Sigmoid colon (tissue), 6 donors: ENCODE measurements at regions not wholly inside any gene's neighbourhood (a gene's known extent, or its start where the extent isn't known, plus 50 kb on each side); places are given as distances from the start of the nearest gene placed in this dataset.
"Not testable (repeated sequence)": the region's sequence is repeated elsewhere in the genome, so short reads cannot be mapped to it uniquely, and the experiment has no call there.

Experiments
- DNase-seq: peaks from one replicate; pipeline ENCODE4 v3.0.0-alpha.2; 2019
- H3K27ac ChIP-seq, 4 donors: fragments of 200-600 bp; sonication (generic); one replicate each; pipeline ENCODE4 v1.5.1; 2016 to 2019; ENCODE audit warnings: mild to moderate bottlenecking in 1 of 4
- H3K27me3 ChIP-seq, 3 donors: fragments of 200-600 bp; sonication (generic); one replicate each; pipeline ENCODE4 v1.5.1; 2019; ENCODE audit warnings: mild to moderate bottlenecking in 1 of 3
- H3K36me3 ChIP-seq, 4 donors: fragments of 200-600 bp; sonication (generic); one replicate each; pipeline ENCODE4 v1.5.1; 2016 to 2019
- H3K4me1 ChIP-seq, 4 donors: fragments of 200-600 bp; sonication (generic); one replicate each; pipeline ENCODE4 v1.5.1; 2017 to 2019
- H3K4me3 ChIP-seq, 4 donors: fragments of 200-600 bp; sonication (generic); one replicate each; pipeline ENCODE4 v1.5.1; 2017 to 2019; ENCODE audit warnings: mild to moderate bottlenecking in 2 of 4, moderate library complexity in 1 of 4
- H3K9me3 ChIP-seq, 4 donors: fragments of 200-600 bp in 3 of 4; sonication (generic) in 3 of 4; one replicate each; pipeline versions ENCODE4 v1.5.1 to v1.6.1; 2013 to 2019
- EP300 ChIP-seq, 4 donors: sonication (generic); formaldehyde crosslinking; IDR thresholded peaks; one replicate each; pipeline ENCODE4 v1.6.1; 2017; ENCODE audit warnings: antibody characterized with exemption in 4 of 4
- POLR2A ChIP-seq, 2 donors: fragments of 450-650 bp; IDR thresholded peaks; one replicate each; pipeline ENCODE4 v1.6.1; 2016; ENCODE audit warnings: antibody characterized with exemption in 2 of 2, mild to moderate bottlenecking in 2 of 2, moderate library complexity in 2 of 2
- POLR2AphosphoS5 ChIP-seq, 4 donors: sonication (generic); formaldehyde crosslinking; IDR thresholded peaks; one replicate each; pipeline ENCODE4 v1.6.1; 2017; ENCODE audit warnings: antibody characterized with exemption in 4 of 4
- WGBS, 2 donors: extraction: QIAGEN DNeasy Blood & Tissue Kit; methylation state at CpG; one replicate each; pipeline ENCODE4 v1.1.7; 2013; 5-methylcytosine and 5-hydroxymethylcytosine counted together
- intact Hi-C: fragments of 100-400 bp; cut with DNase I; formaldehyde crosslinking; loops from one replicate; pipeline ENCODE4 v1.15.1; 2023
- TF ChIP-seq, protein P1 (sequence below), 4 experiments: fragments of 450-650 bp in 3 of 4; fragments of 200-600 bp in 1 of 4; IDR thresholded peaks; one replicate each; pipeline ENCODE4 v1.5.1; 2016 to 2019; ENCODE audit warnings: antibody characterized with exemption in 4 of 4, mild to moderate bottlenecking in 3 of 4, moderate library complexity in 2 of 4
- donor health status: healthy with polysubstance abuse.
- donor health status: healthy.

- H3K36me3 ChIP-seq: no peaks in the 10 kb centered on the region
- H3K4me3 ChIP-seq: no peak overlapping the region
- DNase-seq: no peak
- H3K27ac ChIP-seq: no peak overlapping the region
- H3K27me3 ChIP-seq: no peaks in the 10 kb centered on the region
- TF ChIP-seq EP300 (IDR thresholded peaks at IDR 0.05): no peak
- TF ChIP-seq POLR2AphosphoS5 (IDR thresholded peaks at IDR 0.05): no peak
- TF ChIP-seq, protein P1, sequence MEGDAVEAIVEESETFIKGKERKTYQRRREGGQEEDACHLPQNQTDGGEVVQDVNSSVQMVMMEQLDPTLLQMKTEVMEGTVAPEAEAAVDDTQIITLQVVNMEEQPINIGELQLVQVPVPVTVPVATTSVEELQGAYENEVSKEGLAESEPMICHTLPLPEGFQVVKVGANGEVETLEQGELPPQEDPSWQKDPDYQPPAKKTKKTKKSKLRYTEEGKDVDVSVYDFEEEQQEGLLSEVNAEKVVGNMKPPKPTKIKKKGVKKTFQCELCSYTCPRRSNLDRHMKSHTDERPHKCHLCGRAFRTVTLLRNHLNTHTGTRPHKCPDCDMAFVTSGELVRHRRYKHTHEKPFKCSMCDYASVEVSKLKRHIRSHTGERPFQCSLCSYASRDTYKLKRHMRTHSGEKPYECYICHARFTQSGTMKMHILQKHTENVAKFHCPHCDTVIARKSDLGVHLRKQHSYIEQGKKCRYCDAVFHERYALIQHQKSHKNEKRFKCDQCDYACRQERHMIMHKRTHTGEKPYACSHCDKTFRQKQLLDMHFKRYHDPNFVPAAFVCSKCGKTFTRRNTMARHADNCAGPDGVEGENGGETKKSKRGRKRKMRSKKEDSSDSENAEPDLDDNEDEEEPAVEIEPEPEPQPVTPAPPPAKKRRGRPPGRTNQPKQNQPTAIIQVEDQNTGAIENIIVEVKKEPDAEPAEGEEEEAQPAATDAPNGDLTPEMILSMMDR (IDR thresholded peaks at IDR 0.05): no peak
- TF ChIP-seq POLR2A (IDR thresholded peaks at IDR 0.05): no peak
- intact Hi-C loops: no loop called here
- 7 to 22% methylated on average over 1 of the region's 1 CpG for WGBS, 2 donors
- H3K9me3 ChIP-seq: no peaks in the 10 kb centered on the region
- H3K4me1 ChIP-seq: no peaks in the 10 kb centered on the region
Measured at GRCh38 chr7:46908770-46909169, 673.1 kb downstream of the TNS3 start.

- H3K27me3 ChIP-seq, H3K4me3 ChIP-seq, DNase-seq, intact Hi-C loops, H3K27ac ChIP-seq, H3K36me3 ChIP-seq, H3K9me3 ChIP-seq: not testable (repeated sequence)
- 96% methylated on average over 1 of the region's 1 CpG for WGBS, 2 donors
- H3K4me1 ChIP-seq: peaks cover 0 to 18% (median 12%) of the 10 kb centered on the region in 4 donors
Measured at GRCh38 chr7:46904523-46904922, 677.4 kb downstream of the TNS3 start.

DNA sequence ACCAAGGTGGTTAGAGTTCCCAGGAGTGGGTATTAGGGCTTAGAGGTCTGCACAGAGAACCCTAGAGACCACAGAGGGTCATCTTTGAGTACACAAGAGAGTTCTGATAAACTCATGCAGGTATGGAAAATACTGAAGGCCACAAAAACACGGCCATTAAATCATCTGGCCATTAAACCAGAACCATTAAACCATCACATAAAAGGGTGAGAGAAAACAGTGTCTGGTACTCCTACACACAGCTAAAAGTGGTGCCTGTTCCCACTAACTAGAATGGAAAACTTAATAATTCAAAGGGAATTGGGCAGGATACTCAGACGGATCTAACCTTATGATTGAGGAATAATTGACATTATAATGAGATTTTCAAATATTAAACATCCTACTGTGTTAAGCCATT, 679.4 kb downstream of the TNS3 start:
- H3K4me1 ChIP-seq: peaks cover 0 to 18% (median 12%) of the 10 kb centered on the region in 4 donors
- peak in 1 of 4 donors; percentile 9 for TF ChIP-seq EP300 (IDR thresholded peaks at IDR 0.05)
- peak in 2 of 4 donors; percentile 52 to 70 for TF ChIP-seq POLR2AphosphoS5 (IDR thresholded peaks at IDR 0.05)
- TF ChIP-seq, protein P1 (IDR thresholded peaks at IDR 0.05): no peak
- no peak for TF ChIP-seq POLR2A (IDR thresholded peaks at IDR 0.05)
- intact Hi-C loops: no loop called here
- no peaks in the 10 kb centered on the region for H3K27me3 ChIP-seq
- H3K27ac ChIP-seq: no peak overlapping the region
- no peaks in the 10 kb centered on the region for H3K36me3 ChIP-seq
- whole genome bisulfite sequencing, 2 donors: 49 to 76% methylated on average over 2 of the region's 2 CpGs
- DNase-seq: no peak
- H3K9me3 ChIP-seq: no peaks in the 10 kb centered on the region
- no peak overlapping the region for H3K4me3 ChIP-seq

GRCh38 chr7:46900312-46901263, 681.3 kb downstream of the TNS3 start:
- WGBS, 2 donors: 33 to 47% methylated on average over 6 of the region's 6 CpGs
- Histone ChIP-seq H3K9me3 (no peaks in the 10 kb centered on the region), H3K27me3 (no peaks in the 10 kb centered on the region), H3K4me3 (no peak overlapping the region), H3K4me1 (peaks cover 0 to 18% (median 12%) of the 10 kb centered on the region in 4 donors), H3K36me3 (no peaks in the 10 kb centered on the region), H3K27ac (no peak overlapping the region)
- no peak for DNase-seq
- intact Hi-C loops: no loop called here
- TF ChIP-seq EP300 (IDR thresholded peaks at IDR 0.05): peak in 1 of 4 donors; percentile 66
- peak; percentile 24 to 92 (median 44) for TF ChIP-seq POLR2AphosphoS5 (IDR thresholded peaks at IDR 0.05)
- TF ChIP-seq, protein P1 (IDR thresholded peaks at IDR 0.05): no peak

DNA sequence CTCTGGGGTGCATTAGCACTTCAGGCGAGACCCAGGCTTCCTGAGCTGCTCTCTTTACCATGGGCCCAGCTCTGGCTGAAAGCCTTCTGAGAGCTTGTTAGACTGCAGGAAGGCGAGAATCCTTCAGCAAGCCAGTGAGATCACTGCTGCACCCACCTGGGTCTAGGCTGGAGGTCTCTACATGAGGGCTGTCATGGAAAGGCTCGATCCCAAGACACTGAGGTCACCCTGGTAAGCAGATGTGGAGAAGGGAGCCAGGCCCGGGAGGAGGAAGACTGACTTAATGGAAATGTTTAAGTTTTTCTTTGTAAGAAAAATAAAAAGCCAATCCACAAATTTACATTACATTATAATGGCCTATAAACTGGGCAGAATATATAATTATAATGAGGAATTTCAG, 684.5 kb downstream of the TNS3 start:
- H3K27me3 ChIP-seq: no peaks in the 10 kb centered on the region
- intact Hi-C loops: no loop called here
- H3K36me3 ChIP-seq: no peaks in the 10 kb centered on the region

More for the DNA sequence above, 684.5 kb downstream of the TNS3 start:
- Histone ChIP-seq H3K4me1 (peaks cover 0 to 11% (median 9%) of the 10 kb centered on the region in 4 donors), H3K27ac (no peak overlapping the region), H3K9me3 (no peaks in the 10 kb centered on the region), H3K4me3 (no peak overlapping the region)
- DNase-seq: no peak
- TF ChIP-seq POLR2A (IDR thresholded peaks at IDR 0.05) (no peak), EP300 (IDR thresholded peaks at IDR 0.05) (no peak), POLR2AphosphoS5 (IDR thresholded peaks at IDR 0.05) (no peak)
- TF ChIP-seq, protein P1 (IDR thresholded peaks at IDR 0.05): no peak
- WGBS, 2 donors: 70 to 82% methylated on average over 4 of the region's 4 CpGs
